MM.1S (cell line): ENCODE measurements at regions not wholly inside any gene's neighbourhood (a gene's known extent, or its start where the extent isn't known, plus 50 kb on each side); places are given as distances from the start of the nearest gene placed in this dataset.

Source experiments
- DNase-seq: peaks from one replicate; pipeline ENCODE4 v3.0.0-alpha.2; 2015
- H2AFZ ChIP-seq: fragments of 300-600 bp; sonication (generic); 2 replicates; pipeline ENCODE4 v1.6.0; 2016; ENCODE audit warnings: antibody characterized with exemption, low read length
- H3F3A ChIP-seq: fragments of 300-600 bp; sonication (generic); 2 replicates; pipeline ENCODE4 v1.6.1; 2016; ENCODE audit warnings: mild to moderate bottlenecking, antibody characterized with exemption, low read length, moderate library complexity, mixed read lengths; ENCODE audit not compliant: insufficient read depth
- H3K27ac ChIP-seq: fragments of 300-600 bp; sonication (generic); 2 replicates; pipeline ENCODE4 v1.5.1; 2016; ENCODE audit warnings: mild to moderate bottlenecking, low read length
- H3K27me3 ChIP-seq: fragments of 300-600 bp; sonication (generic); replicated peaks from 2 replicates; pipeline ENCODE4 v1.6.0; 2016; ENCODE audit warnings: low read length; ENCODE audit not compliant: insufficient read depth
- H3K36me3 ChIP-seq: fragments of 300-600 bp; sonication (generic); replicated peaks from 2 replicates; pipeline ENCODE4 v1.6.1; 2016; ENCODE audit warnings: mild to moderate bottlenecking, low read length, mixed read lengths; ENCODE audit not compliant: insufficient read depth
- H3K4me1 ChIP-seq: fragments of 300-600 bp; sonication (generic); 2 replicates; pipeline ENCODE4 v1.6.1; 2016; ENCODE audit warnings: low read length, mixed read lengths
- H3K4me2 ChIP-seq: fragments of 300-600 bp; sonication (generic); 2 replicates; pipeline ENCODE4 v1.6.0; 2016; ENCODE audit warnings: low read depth, low read length
- H3K4me3 ChIP-seq: fragments of 300-600 bp; sonication (generic); 2 replicates; pipeline ENCODE4 v1.5.1; 2016; ENCODE audit warnings: low read length, mixed read lengths
- H3K79me2 ChIP-seq: fragments of 300-600 bp; sonication (generic); 2 replicates; pipeline ENCODE4 v1.6.1; 2016; ENCODE audit warnings: mixed run types, low read length, mixed read lengths
- H3K9ac ChIP-seq: fragments of 300-600 bp; sonication (generic); 2 replicates; pipeline ENCODE4 v1.6.1; 2016; ENCODE audit warnings: low read length, mixed read lengths
- H3K9me2 ChIP-seq: fragments of 300-600 bp; sonication (generic); replicated peaks from 2 replicates; pipeline ENCODE4 v1.6.1; 2016; ENCODE audit warnings: mild to moderate bottlenecking, low read length, mixed read lengths; ENCODE audit not compliant: insufficient read depth
- H3K9me3 ChIP-seq: fragments of 300-600 bp; sonication (generic); replicated peaks from 2 replicates; pipeline ENCODE4 v1.6.1; 2016; ENCODE audit warnings: mild to moderate bottlenecking, low read length, mixed read lengths; ENCODE audit not compliant: insufficient read depth
- H4K20me1 ChIP-seq: fragments of 300-600 bp; sonication (generic); 2 replicates; pipeline ENCODE4 v1.6.1; 2016; ENCODE audit warnings: mild to moderate bottlenecking, low read length, moderate library complexity, mixed read lengths; ENCODE audit not compliant: insufficient read depth
- EZH2 ChIP-seq: fragments of 300-600 bp; sonication (generic); optimal IDR thresholded peaks from 2 replicates; pipeline ENCODE3; 2017; ENCODE audit warnings: low read depth, mild to moderate bottlenecking, antibody characterized with exemption, low read length, mixed read lengths
- EZH2phosphoT487 ChIP-seq: fragments of 300-600 bp; sonication (generic); IDR thresholded peaks from 2 replicates; pipeline ENCODE4 v1.6.1; 2018; ENCODE audit warnings: antibody characterized with exemption, low read length
- TF ChIP-seq, protein P1 (sequence below): fragments of 300-600 bp; sonication (generic); IDR thresholded peaks from 2 replicates; pipeline ENCODE4 v1.5.1; 2016; ENCODE audit warnings: antibody characterized with exemption, low read length, mixed read lengths

DNA sequence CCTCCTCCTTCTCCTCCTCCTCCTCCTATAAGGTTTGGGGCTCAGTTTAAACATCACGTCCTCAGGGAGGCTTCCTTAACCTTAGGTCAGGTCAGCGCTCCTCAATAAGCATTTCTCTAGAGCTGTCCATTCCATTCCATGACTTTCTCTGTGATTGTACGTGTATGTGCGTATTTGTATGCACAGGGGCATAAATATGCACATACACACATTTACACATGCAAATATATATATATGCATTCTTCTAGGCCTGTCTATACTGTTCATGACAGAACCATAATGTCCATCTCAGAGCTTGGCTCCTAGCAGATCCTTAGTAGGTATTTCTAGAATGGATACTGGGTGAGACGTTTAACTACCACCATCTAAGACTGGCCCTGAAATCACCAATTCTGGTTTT, 258.6 kb downstream of the STIM2 start:
- no peaks in the 10 kb centered on the region for H3K9me3 ChIP-seq
- H3K27me3 ChIP-seq = no peaks in the 10 kb centered on the region
- no peaks in the 10 kb centered on the region for H4K20me1 ChIP-seq
- no peaks in the 10 kb centered on the region for H3K9me2 ChIP-seq
- no peak for DNase-seq
- H3K36me3 ChIP-seq = no peaks in the 10 kb centered on the region
- H3F3A ChIP-seq = no peaks in the 10 kb centered on the region
- H3K27ac ChIP-seq = no peak overlapping the region
- no peak overlapping the region for H2AFZ ChIP-seq
- no peaks in the 10 kb centered on the region for H3K4me1 ChIP-seq
- no peaks in the 10 kb centered on the region for H3K79me2 ChIP-seq
- H3K4me3 ChIP-seq = no peak overlapping the region
- no peak overlapping the region for H3K9ac ChIP-seq
- no peak overlapping the region for H3K4me2 ChIP-seq
- TF ChIP-seq, protein P1, sequence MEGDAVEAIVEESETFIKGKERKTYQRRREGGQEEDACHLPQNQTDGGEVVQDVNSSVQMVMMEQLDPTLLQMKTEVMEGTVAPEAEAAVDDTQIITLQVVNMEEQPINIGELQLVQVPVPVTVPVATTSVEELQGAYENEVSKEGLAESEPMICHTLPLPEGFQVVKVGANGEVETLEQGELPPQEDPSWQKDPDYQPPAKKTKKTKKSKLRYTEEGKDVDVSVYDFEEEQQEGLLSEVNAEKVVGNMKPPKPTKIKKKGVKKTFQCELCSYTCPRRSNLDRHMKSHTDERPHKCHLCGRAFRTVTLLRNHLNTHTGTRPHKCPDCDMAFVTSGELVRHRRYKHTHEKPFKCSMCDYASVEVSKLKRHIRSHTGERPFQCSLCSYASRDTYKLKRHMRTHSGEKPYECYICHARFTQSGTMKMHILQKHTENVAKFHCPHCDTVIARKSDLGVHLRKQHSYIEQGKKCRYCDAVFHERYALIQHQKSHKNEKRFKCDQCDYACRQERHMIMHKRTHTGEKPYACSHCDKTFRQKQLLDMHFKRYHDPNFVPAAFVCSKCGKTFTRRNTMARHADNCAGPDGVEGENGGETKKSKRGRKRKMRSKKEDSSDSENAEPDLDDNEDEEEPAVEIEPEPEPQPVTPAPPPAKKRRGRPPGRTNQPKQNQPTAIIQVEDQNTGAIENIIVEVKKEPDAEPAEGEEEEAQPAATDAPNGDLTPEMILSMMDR = no peak
- TF ChIP-seq EZH2phosphoT487 = no peak
- TF ChIP-seq EZH2 = no peak

DNA sequence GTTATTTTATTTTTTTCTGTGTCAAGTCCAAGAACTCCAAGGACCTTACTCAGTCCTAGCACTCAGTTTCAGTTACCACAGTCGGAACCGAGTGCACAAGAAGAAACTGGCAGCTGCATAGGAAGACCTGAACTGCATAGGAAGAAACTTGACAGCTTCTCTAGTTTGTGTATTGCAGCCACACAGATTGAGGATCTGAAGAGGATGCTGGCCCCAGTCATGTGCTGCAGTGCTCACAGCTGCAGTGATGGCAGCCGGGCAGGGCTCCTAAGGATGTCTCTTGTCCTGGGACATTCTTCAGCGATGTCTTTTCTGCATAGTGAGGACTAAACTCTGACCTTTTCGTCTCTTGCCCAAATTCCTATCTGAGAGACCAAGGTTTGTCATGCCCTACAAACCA, 261.2 kb downstream of the STIM2 start:
- Histone ChIP-seq H3K4me1 (no peaks in the 10 kb centered on the region), H3K27ac (no peak overlapping the region), H3K79me2 (no peaks in the 10 kb centered on the region), H3K27me3 (no peaks in the 10 kb centered on the region), H3K36me3 (no peaks in the 10 kb centered on the region), H3K9me2 (no peaks in the 10 kb centered on the region), H3K4me2 (no peak overlapping the region), H3K4me3 (no peak overlapping the region), H3F3A (no peaks in the 10 kb centered on the region), H2AFZ (no peak overlapping the region), H3K9me3 (no peaks in the 10 kb centered on the region), H4K20me1 (no peaks in the 10 kb centered on the region), H3K9ac (no peak overlapping the region)
- TF ChIP-seq, protein P1 = no peak
- TF ChIP-seq EZH2phosphoT487 (no peak), EZH2 (no peak)
- DNase-seq = no peak

DNA sequence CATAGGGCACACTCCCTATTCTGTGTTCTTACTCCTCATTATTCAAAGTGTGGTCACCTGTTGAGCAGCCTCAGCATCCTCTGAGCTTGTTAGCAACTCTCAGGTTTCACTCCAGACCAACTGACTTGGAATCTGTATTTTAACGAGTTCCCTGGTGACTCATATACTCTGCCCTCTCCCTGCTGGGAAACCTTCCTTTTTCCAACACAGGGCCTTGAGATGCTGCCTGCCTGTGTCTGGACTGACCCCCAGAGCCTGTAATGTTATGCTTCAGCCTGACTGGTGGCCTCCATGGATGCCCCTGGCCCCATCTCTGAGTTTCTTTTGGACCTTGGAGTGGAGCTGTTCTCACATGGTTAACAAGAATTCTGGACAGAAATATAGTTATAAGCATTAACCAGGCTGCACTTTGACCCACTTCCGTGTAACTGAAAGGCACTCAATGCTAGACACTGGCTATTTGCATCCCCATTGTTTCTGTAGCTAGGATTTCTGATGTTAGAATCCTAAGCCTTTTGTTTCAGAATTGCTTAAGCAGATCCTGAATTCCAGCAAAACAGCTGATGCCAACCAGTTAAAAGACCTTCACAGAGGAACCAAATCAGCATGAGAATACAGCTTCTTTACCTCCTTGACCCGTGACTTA, 262.6 kb downstream of the STIM2 start:
- H3K4me2 ChIP-seq = no peak overlapping the region
- H3K27me3 ChIP-seq = no peaks in the 10 kb centered on the region
- no peak overlapping the region for H2AFZ ChIP-seq
- no peak overlapping the region for H3K27ac ChIP-seq
- H3K9me2 ChIP-seq = no peaks in the 10 kb centered on the region
- no peaks in the 10 kb centered on the region for H3K36me3 ChIP-seq
- no peaks in the 10 kb centered on the region for H3K9me3 ChIP-seq
- H3K79me2 ChIP-seq = no peaks in the 10 kb centered on the region
- H3K4me1 ChIP-seq = no peaks in the 10 kb centered on the region
- TF ChIP-seq EZH2phosphoT487 (no peak), EZH2 (no peak)
- TF ChIP-seq, protein P1 = no peak
- H4K20me1 ChIP-seq = no peaks in the 10 kb centered on the region
- H3K4me3 ChIP-seq = no peak overlapping the region
- H3K9ac ChIP-seq = no peak overlapping the region
- no peak for DNase-seq
- H3F3A ChIP-seq = no peaks in the 10 kb centered on the region
